ENCODE measurements at regions not wholly inside any gene's neighbourhood (a gene's known extent, or its start where the extent isn't known, plus 50 kb on each side); places are given as distances from the start of the nearest gene placed in this dataset.
"Not testable (repeated sequence)": the region's sequence is repeated elsewhere in the genome, so short reads cannot be mapped to it uniquely, and the experiment has no call there.

DNA sequence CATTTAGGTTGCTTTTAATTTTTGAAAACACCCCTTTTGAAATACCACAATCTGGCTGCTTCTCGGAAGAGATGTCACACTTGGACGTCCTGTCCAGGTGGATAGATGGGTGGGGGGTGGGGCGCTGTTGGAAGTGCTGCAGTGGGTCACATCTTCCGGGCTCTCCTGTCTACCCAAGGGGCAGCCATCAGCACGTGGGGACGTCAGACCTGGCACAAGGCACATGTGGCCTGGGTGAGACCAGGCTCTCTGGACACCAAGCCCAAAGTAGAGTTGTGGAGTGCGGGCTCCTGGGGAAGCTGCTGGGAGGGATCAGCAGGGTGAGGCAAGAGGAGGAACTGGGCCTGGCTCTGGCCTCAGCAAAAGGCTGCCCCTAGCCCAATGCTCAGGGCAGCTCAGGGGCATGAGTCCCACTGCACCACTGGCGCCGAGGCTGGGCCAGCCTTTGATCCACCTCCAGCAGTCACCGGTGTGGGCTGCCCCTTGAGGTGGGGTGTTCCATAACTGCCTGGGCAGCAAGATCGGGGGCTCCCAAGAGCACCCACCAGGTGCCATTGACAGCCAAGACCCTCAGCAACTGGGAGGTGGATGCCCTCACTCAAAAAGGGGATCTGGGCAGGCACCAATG, 68.6 kb upstream of the CCND1 start:
- DNase-seq (ENCODE audit: low spot score): no peak

DNA sequence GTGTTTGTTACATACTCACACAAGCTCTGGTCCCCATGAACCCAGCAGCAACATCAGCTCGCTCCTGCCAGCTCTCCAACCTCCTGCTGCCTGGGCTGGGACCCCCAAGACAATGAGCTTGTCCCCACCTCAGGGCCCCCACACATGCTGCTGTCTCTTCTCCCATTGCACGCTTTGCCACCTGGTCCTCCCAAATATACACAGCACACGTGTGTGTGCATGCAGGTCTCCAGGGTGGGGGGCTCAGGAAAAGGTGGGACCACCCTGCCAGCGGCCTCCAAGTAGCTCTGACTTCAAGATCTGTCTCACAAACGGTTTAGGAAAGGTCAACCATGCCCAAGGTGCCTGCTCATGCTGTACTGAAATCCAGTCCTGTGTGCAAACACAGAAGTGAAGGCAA, 68.1 kb upstream of the CCND1 start:
- DNase-seq (ENCODE audit: low spot score): no peak

- DNase-seq (ENCODE audit: low spot score): peak; percentile 44
Measured at GRCh38 chr11:69573761-69574607, 67.0 kb upstream of the CCND1 start.

- DNase-seq (ENCODE audit: low spot score): no peak
Measured at GRCh38 chr11:69574608-69575255, 66.2 kb upstream of the CCND1 start.

DNA sequence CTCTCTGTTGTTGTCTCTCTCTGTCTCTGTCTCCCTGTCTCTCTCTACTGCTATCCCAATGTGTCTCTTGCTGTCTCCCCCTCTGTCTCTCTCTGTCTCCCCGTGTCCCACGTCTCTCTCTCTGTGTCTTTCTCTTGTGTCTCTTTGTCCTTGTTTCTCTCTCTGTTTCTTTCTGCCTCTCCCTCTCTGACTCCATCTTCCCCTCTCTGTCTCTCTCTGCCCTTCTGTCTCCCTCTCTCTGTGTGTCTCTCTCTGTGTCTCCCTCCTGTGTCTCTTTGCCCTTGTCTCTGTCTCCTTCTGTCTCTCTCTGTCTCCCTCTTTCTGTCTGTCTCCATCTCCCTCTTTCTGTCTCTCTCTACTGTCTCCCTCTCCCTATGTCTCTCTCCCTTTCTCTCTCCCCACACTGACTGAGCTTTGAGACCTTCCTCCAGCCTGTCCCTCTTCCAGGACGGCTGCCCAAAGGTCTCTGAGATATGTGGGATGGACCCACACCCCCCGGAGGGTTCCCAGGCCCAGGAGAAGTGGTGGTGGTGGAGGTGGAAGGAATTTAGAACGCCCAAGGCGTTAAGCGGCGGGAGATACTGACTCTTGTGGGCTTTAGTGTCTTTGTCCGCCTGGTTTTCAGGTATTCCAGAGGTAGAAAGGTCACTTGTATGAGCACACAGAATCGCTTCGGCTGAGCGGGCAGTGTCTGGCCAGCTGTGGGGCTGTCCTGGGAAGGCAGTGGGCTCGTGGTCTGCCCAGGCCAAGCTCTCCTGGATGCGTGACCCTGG, 65.5 kb upstream of the CCND1 start:
- no peak for DNase-seq (ENCODE audit: low spot score)

DNA sequence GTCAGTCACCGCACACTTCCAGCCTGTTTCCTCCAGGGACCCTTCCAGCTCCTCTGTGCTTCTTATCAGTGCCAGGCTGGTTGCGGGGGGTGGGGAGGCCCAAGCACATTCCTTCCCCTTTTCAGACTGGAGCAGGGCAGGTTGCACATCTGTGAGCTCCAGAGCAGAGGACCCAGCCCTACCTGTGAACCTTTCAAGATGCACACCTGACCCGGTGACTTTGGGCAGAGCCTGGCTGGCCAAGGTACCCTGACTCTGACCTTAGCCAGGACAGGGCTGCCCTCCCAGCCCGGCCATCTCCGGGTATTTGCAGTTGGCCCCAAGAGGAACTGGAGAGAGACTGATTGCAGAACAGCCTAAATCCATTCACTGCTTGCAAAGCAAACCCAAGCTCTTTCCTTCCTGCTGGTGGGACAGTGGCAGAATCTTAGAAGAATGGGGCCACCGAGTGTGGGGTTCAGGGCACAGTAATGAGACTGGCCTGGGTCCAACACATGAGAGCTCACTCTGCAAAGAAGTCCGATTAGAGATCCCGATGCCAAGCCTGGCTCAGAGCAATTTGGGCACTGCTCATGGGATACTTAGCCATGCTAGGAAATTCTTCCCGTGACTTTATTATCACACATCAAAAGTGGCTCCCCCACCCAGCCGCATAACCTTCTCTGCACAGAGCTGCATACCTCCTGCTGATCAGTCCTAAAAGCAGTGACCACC, 64.7 kb upstream of the CCND1 start:
- DNase-seq (ENCODE audit: low spot score): no peak

- no peak for DNase-seq (ENCODE audit: low spot score)
Measured at GRCh38 chr11:69578167-69578566, 62.8 kb upstream of the CCND1 start.

GRCh38 chr11:69580529-69580928, 60.4 kb upstream of the CCND1 start:
- DNase-seq (ENCODE audit: low spot score): no peak

GRCh38 chr11:69582756-69583467, 58.0 kb upstream of the CCND1 start:
- DNase-seq (ENCODE audit: low spot score): no peak

DNA sequence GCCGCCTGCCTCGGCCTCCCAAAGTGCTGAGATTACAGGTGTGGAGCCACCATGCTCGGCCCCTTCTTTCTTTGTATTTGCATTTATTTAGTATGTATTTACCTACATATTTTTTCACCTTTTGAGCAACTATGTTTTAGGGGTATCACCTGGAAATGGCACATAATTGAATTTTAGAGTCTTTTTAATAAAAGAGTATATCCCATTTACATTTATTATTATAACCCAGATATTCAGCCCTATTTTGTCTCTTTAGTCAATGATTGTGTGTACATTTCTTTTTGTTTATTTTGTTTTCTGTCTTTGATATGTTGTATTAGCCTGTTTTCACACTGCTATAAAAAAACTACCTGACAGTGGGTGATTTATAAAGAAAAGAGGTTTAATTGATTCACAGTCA, 56.8 kb upstream of the CCND1 start:
- no peak for DNase-seq (ENCODE audit: low spot score)

DNA sequence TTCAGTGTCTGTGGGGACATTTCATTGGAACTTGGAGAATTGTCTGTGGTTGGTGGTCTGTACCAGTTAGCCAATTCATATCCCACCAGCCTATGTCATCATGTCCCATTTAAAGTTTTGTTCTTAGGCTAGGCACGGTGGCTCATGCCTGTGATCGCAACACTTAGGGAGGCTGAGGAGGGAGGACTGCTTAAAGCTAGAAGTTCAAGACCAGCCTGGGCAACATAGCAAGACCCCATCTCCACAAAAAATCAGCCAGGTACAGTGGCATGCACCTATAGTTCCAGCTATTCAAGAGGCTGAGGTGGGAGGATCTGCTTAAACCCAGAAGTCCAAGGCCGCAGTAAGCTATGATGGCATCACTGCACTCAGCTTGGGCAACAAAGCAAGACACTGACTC, 55.6 kb upstream of the CCND1 start:
- DNase-seq (ENCODE audit: low spot score): no peak

- DNase-seq (ENCODE audit: low spot score): peak; percentile 87
Measured at GRCh38 chr11:69587454-69588090, 53.4 kb upstream of the CCND1 start.

DNA sequence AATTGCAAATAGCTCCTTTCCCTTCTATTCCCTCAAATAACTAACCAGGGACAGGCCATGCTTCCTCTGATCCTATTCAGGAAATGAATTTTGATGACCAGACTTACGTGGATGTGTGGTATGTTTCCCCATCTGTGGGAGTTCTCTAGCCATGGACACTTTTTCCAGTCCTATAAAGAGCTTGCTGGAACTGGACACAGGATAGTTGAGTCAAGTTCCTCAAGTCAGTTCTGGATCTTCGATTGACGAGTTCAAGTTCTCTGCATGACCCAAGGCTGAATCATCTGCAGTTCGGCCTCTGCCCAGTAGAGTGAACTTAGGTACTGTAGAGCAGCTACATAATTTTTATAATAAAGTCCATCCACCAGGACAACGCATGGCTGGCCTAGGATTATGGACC, 52.7 kb upstream of the CCND1 start:
- peak; percentile 75 for DNase-seq (ENCODE audit: low spot score)

DNA sequence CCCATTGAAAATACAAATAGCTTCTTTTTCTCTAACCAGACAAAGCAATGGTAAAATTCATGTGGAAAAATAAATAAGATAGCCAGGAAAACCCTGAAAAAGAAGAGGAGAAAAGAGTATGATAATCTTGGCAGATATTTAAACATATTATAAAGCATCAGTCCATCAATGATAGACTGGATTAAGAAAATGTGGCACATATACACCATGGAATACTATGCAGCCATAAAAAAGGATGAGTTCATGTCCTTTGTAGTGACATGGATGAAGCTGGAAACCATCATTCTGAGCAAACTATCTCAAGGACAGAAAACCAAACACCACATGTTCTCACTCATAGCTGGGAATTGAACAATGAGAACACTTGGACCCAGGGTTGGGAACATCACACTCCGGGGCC, 50.9 kb upstream of the CCND1 start:
- DNase-seq (ENCODE audit: low spot score): not testable (repeated sequence)
